Upper lobe of right lung (tissue), 1 donor: ENCODE measurements at regions not wholly inside any gene's neighbourhood (a gene's known extent, or its start where the extent isn't known, plus 50 kb on each side); places are given as distances from the start of the nearest gene placed in this dataset.
"Not testable (repeated sequence)": the region's sequence is repeated elsewhere in the genome, so short reads cannot be mapped to it uniquely, and the experiment has no call there.

Experiments used
- ATAC-seq: fragments of 200-7000 bp; cut with Tn5 transposase; one replicate; pipeline ENCODE4 v1.9.1; 2020; ENCODE audit warnings: mild to moderate bottlenecking, moderate library complexity
- DNase-seq: peaks from one replicate; pipeline ENCODE4 v3.0.0-alpha.2; 2020
- H3K27ac ChIP-seq: fragments of 200-600 bp; one replicate; pipeline ENCODE4 v1.8.0; 2022
- H3K27me3 ChIP-seq: fragments of 200-600 bp; one replicate; pipeline ENCODE4 v1.8.0; 2022; ENCODE audit warnings: mild to moderate bottlenecking
- H3K36me3 ChIP-seq: fragments of 200-600 bp; one replicate; pipeline ENCODE4 v1.8.0; 2022
- H3K4me1 ChIP-seq: fragments of 200-600 bp; one replicate; pipeline ENCODE4 v1.8.0; 2022
- H3K4me3 ChIP-seq: fragments of 200-600 bp; one replicate; pipeline ENCODE4 v1.8.0; 2022; ENCODE audit warnings: mild to moderate bottlenecking
- H3K9me3 ChIP-seq: fragments of 200-600 bp; one replicate; pipeline ENCODE4 v1.8.0; 2022
- intact Hi-C: fragments of 100-400 bp; cut with DNase I; formaldehyde crosslinking; loops from one replicate; pipeline ENCODE4 v1.11.0; 2022
- TF ChIP-seq, protein P1 (sequence below): fragments of 200-600 bp; IDR thresholded peaks from one replicate; pipeline ENCODE4 v1.8.0; 2022; ENCODE audit warnings: antibody characterized with exemption
- donor health status: DM: no; HTN: yes; CAD: no; lungs with severe emphysema.

DNA sequence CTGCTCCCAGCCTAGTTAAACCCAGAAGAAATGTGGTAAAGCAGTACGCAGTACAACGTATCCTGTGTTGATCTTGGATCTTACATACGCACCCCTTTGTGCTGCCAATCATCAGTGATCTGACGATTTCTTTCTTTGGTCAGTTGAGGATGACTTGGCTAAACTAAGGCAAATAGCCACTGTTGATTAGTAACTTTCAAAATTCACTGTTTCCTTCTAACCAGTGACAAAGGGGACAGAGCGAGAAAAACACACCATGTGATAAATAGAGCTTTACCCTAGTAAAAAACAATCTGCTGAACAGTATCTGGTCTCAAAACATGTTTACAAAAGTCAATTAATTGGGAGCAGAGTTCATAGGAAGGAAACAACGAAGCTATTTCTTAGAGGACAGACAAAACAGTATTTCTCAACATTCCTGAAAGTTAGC is 123.2 kb upstream of the RAB18 start:
- ATAC-seq, result no peak
- TF ChIP-seq, protein P1, sequence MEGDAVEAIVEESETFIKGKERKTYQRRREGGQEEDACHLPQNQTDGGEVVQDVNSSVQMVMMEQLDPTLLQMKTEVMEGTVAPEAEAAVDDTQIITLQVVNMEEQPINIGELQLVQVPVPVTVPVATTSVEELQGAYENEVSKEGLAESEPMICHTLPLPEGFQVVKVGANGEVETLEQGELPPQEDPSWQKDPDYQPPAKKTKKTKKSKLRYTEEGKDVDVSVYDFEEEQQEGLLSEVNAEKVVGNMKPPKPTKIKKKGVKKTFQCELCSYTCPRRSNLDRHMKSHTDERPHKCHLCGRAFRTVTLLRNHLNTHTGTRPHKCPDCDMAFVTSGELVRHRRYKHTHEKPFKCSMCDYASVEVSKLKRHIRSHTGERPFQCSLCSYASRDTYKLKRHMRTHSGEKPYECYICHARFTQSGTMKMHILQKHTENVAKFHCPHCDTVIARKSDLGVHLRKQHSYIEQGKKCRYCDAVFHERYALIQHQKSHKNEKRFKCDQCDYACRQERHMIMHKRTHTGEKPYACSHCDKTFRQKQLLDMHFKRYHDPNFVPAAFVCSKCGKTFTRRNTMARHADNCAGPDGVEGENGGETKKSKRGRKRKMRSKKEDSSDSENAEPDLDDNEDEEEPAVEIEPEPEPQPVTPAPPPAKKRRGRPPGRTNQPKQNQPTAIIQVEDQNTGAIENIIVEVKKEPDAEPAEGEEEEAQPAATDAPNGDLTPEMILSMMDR, result no peak

DNA sequence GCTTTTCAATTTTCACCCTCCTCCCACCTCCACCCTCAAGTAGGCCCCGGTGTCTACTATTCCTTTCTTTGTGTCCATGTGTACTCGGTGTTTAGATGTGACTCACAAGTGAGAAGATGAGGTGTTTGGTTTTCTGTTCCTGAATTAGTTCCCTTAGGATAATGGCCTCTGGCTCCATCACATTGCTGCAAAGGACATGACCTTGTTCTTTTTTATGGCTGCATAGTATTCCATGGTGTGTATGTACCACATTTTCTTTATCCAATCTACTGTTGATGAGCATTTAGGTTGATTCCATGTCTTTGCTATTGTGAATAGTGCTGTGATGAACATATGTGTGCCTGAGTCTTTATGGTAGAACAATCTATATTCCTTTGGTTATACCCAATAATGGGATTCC is 125.1 kb upstream of the RAB18 start:
- intact Hi-C loops, ATAC-seq: not testable (repeated sequence)

More for the DNA sequence above, 123.2 kb upstream of the RAB18 start:
- H3K27ac ChIP-seq, result no peak overlapping the region
- H3K4me3 ChIP-seq, result no peak overlapping the region
- H3K4me1 ChIP-seq, result no peaks in the 10 kb centered on the region
- H3K36me3 ChIP-seq, result no peaks in the 10 kb centered on the region
- H3K27me3 ChIP-seq, result peaks cover 3% of the 10 kb centered on the region
- no peak for DNase-seq
- intact Hi-C loops, result no loop called here
- no peaks in the 10 kb centered on the region for H3K9me3 ChIP-seq

DNA sequence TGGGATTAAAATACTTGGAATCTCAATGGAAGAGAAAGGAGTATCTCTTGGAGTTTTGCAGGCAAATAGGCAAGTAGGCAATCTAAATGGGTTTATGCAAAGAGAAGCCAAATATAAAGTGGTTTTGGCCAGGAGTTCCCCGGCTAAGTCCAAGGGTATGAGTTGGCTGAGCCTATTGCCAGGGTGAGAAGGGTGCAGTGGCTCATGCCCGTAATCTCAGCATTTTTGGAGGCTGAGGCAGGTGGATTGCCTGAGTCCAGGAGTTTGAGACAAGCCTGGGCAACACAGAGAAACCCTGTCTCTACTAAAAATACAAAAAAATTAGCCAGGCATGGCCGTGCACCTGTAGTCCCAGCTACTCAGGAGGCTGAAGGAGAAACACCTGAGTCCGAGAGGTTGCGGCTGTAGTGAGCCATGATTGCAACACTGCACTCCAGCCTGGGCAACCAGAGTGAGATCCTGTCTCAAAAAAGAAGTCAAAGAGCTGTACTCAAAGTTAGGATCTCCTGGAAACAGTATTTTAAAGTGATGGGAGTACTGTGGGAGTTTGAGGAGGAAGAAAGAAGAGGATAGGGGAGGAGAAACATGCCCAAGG is 130.4 kb upstream of the RAB18 start:
- intact Hi-C loops, result no loop called here
- TF ChIP-seq, protein P1, result no peak
- no peak for DNase-seq

More for the DNA sequence above, 125.1 kb upstream of the RAB18 start:
- H3K4me1 ChIP-seq, DNase-seq, H3K9me3 ChIP-seq, H3K27ac ChIP-seq, H3K36me3 ChIP-seq, H3K27me3 ChIP-seq, H3K4me3 ChIP-seq: not testable (repeated sequence)

DNA sequence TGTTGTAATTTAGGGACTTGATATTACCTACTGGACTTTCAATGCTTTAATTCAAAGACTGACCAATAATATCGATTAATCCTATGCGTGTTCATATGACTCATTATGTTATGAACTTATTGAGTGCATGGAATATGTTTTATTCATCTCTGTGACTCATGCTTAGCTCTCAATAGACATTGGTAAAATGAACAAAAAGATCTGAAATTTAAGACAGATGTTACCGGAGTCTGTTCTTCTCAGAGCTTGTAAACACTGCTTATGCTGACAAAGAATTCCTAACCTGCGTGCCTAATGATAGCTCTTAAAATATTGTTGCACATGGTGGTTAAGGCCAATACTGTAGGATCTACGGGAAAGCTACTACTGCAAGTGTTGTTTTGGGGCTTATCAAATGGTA is 131.5 kb upstream of the ACBD5 start:
- intact Hi-C loops, result no loop called here
- DNase-seq (no peak), ATAC-seq (no peak)
- no peaks in the 10 kb centered on the region for H3K27me3 ChIP-seq
- no peak overlapping the region for H3K4me3 ChIP-seq
- no peaks in the 10 kb centered on the region for H3K9me3 ChIP-seq
- TF ChIP-seq, protein P1, result no peak
- H3K36me3 ChIP-seq, result no peaks in the 10 kb centered on the region
- H3K27ac ChIP-seq, result no peak overlapping the region
- H3K4me1 ChIP-seq, result no peaks in the 10 kb centered on the region

More for the DNA sequence above, 130.4 kb upstream of the RAB18 start:
- H3K27me3 ChIP-seq, result no peaks in the 10 kb centered on the region
- peak; percentile 25 for ATAC-seq
- no peak overlapping the region for H3K27ac ChIP-seq
- H3K9me3 ChIP-seq, result no peaks in the 10 kb centered on the region
- H3K4me3 ChIP-seq, result no peak overlapping the region
- no peaks in the 10 kb centered on the region for H3K36me3 ChIP-seq
- H3K4me1 ChIP-seq, result no peaks in the 10 kb centered on the region

DNA sequence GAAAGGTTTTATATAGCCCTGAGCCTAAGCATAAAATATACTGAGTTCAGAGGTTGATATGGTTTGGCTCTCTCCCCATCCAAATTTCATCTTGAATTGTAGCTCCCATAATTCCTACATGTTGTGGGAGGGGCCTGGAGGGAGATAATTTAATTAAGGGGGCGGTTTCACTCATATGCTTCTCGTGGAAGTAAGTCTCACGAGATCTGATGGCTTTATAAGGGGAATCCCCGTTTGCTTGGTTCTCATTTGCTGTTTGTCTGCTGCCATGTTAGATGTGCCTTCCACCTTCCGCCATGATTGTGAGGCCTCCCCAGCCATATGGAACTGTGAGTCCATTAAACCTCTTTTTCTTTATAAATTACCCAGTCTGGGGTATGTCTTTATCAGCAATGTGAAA is 130.8 kb upstream of the ACBD5 start:
- DNase-seq, H3K27ac ChIP-seq, intact Hi-C loops, H3K9me3 ChIP-seq, H3K4me1 ChIP-seq, ATAC-seq, H3K4me3 ChIP-seq, H3K27me3 ChIP-seq, H3K36me3 ChIP-seq: not testable (repeated sequence)

DNA sequence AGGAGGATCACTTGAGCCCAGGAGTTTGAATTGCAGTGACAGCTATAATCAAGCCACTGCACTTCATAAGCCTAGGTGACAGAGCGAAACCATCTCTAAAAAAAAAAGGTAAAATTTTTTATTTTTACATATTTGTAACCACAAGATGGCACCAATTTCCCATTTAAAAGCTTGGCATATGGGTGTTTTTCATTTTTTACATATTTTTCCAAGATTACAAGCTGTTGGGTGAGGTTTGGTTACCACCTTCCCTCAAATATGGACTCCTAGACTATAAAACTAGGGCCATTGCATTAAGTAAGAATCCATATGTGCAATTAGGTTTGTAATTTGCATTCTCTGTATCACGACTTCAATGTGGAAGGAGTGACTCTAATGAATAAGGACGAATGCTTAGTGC is 129.3 kb upstream of the ACBD5 start:
- no peak for DNase-seq
- Histone ChIP-seq H3K9me3 (no peaks in the 10 kb centered on the region), H3K4me3 (no peak overlapping the region), H3K27me3 (no peaks in the 10 kb centered on the region), H3K4me1 (no peaks in the 10 kb centered on the region), H3K36me3 (no peaks in the 10 kb centered on the region), H3K27ac (no peak overlapping the region)
- ATAC-seq, result no peak
- intact Hi-C loops, result no loop called here
- TF ChIP-seq, protein P1, result no peak

DNA sequence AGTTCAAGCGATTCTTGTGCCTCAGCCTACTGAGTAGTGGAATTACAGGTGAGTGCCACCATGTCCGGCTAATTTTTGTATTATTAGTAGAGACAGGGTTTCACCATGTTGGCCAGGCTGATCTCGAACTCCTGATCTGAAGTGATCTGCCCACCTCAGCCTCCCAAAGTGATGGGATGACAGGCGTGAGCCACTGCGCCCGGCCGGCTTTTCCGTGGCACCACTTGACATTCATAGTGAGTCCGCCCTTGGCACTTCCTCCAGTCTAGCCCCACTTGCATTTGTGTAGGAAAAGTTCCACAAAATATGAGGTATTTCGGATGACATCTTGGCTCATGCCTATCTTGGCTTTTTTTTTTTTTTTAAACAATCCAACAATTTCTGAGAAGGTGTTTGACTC is 128.1 kb upstream of the ACBD5 start:
- H3K4me3 ChIP-seq, result no peak overlapping the region
- intact Hi-C loops, result no loop called here
- H3K9me3 ChIP-seq, result no peaks in the 10 kb centered on the region
- no peak overlapping the region for H3K27ac ChIP-seq
- H3K4me1 ChIP-seq, result no peaks in the 10 kb centered on the region
- H3K36me3 ChIP-seq, result no peaks in the 10 kb centered on the region
- DNase-seq (no peak), ATAC-seq (no peak)
- TF ChIP-seq, protein P1, result no peak
- H3K27me3 ChIP-seq, result no peaks in the 10 kb centered on the region
